Right atrium auricular region (tissue), 2 donors: ENCODE measurements at regions not wholly inside any gene's neighbourhood (a gene's known extent, or its start where the extent isn't known, plus 50 kb on each side); places are given as distances from the start of the nearest gene placed in this dataset.
A peak's percentile ranks its signal among the peaks of the same experiment; 100 is the strongest.

Source experiments
- DNase-seq: peaks from one replicate; pipeline ENCODE4 v3.0.0-alpha.2; 2019; ENCODE audit warnings: low spot score
- H3K27ac ChIP-seq, 2 donors: fragments of 200-600 bp; sonication (generic); 1 replicate in 1 of 2; 2 replicates in 1 of 2; pipeline ENCODE4 v1.5.1; 2016 to 2019
- H3K27me3 ChIP-seq, 2 donors: fragments of 200-600 bp; sonication (generic); one replicate each; pipeline versions ENCODE4 v1.5.1 to v1.6.0; 2017 to 2019
- H3K36me3 ChIP-seq: fragments of 200-600 bp; sonication (generic); one replicate; pipeline ENCODE4 v1.5.1; 2016
- H3K4me1 ChIP-seq, 2 donors: fragments of 200-600 bp; sonication (generic); one replicate each; pipeline versions ENCODE4 v1.5.1 to v1.6.0; 2017 to 2019
- H3K4me3 ChIP-seq, 2 donors: fragments of 200-600 bp; sonication (generic); 1 replicate in 1 of 2; 2 replicates in 1 of 2; pipeline ENCODE4 v1.5.1; 2017 to 2019; ENCODE audit warnings: mild to moderate bottlenecking in 1 of 2, moderate library complexity in 1 of 2
- H3K9me3 ChIP-seq, 2 donors: fragments of 200-600 bp; sonication (generic); one replicate each; pipeline ENCODE4 v1.5.1; 2019
- CTCF ChIP-seq, 2 donors: fragments of 200-600 bp; sonication (generic); IDR thresholded peaks; one replicate each; pipeline ENCODE4 v1.5.1; 2019; ENCODE audit warnings: antibody characterized with exemption in 2 of 2

- no peaks in the 10 kb centered on the region for H3K4me1 ChIP-seq
- TF ChIP-seq CTCF (IDR thresholded peaks at IDR 0.05) = peak in 1 of 2 donors; percentile 33
These were observed 267.9 kb upstream of the PDE4D start for GRCh38 chr5:60161340-60161934.

GRCh38 chr5:60149081-60149480 is 255.6 kb upstream of the PDE4D start:
- H3K4me1 ChIP-seq = no peaks in the 10 kb centered on the region
- H3K27me3 ChIP-seq = no peaks in the 10 kb centered on the region
- H3K9me3 ChIP-seq = no peaks in the 10 kb centered on the region
- no peak for DNase-seq
- no peak for TF ChIP-seq CTCF (IDR thresholded peaks at IDR 0.05)
- H3K36me3 ChIP-seq = no peaks in the 10 kb centered on the region
- H3K4me3 ChIP-seq = no peak overlapping the region
- no peak overlapping the region for H3K27ac ChIP-seq

More at GRCh38 chr5:60161340-60161934, 267.9 kb upstream of the PDE4D start:
- DNase-seq = no peak
- Histone ChIP-seq H3K9me3 (peaks cover 0 to 4% of the 10 kb centered on the region in 2 donors), H3K27me3 (no peaks in the 10 kb centered on the region), H3K27ac (no peak overlapping the region), H3K4me3 (no peak overlapping the region), H3K36me3 (no peaks in the 10 kb centered on the region)

- no peak for DNase-seq
These were observed 254.8 kb upstream of the PDE4D start for GRCh38 chr5:60148366-60148765.

GRCh38 chr5:60147791-60148190 is 254.3 kb upstream of the PDE4D start:
- no peak for TF ChIP-seq CTCF (IDR thresholded peaks at IDR 0.05)
- Histone ChIP-seq H3K27me3 (no peaks in the 10 kb centered on the region), H3K4me1 (no peaks in the 10 kb centered on the region), H3K4me3 (no peak overlapping the region), H3K36me3 (no peaks in the 10 kb centered on the region), H3K27ac (no peak overlapping the region), H3K9me3 (no peaks in the 10 kb centered on the region)
- DNase-seq = no peak

More at GRCh38 chr5:60148366-60148765, 254.8 kb upstream of the PDE4D start:
- H3K27me3 ChIP-seq = no peaks in the 10 kb centered on the region
- H3K9me3 ChIP-seq = no peaks in the 10 kb centered on the region
- H3K4me3 ChIP-seq = no peak overlapping the region
- no peaks in the 10 kb centered on the region for H3K36me3 ChIP-seq
- TF ChIP-seq CTCF (IDR thresholded peaks at IDR 0.05) = no peak
- no peaks in the 10 kb centered on the region for H3K4me1 ChIP-seq
- H3K27ac ChIP-seq = no peak overlapping the region

GRCh38 chr5:60143942-60144549 is 250.5 kb upstream of the PDE4D start:
- Histone ChIP-seq H3K4me1 (no peaks in the 10 kb centered on the region), H3K27ac (no peak overlapping the region), H3K4me3 (no peak overlapping the region), H3K9me3 (no peaks in the 10 kb centered on the region), H3K36me3 (no peaks in the 10 kb centered on the region), H3K27me3 (no peaks in the 10 kb centered on the region)
- no peak for TF ChIP-seq CTCF (IDR thresholded peaks at IDR 0.05)
- DNase-seq = no peak

- Histone ChIP-seq H3K4me1 (no peaks in the 10 kb centered on the region), H3K4me3 (no peak overlapping the region), H3K36me3 (no peaks in the 10 kb centered on the region), H3K27me3 (no peaks in the 10 kb centered on the region), H3K27ac (no peak overlapping the region), H3K9me3 (no peaks in the 10 kb centered on the region)
- TF ChIP-seq CTCF (IDR thresholded peaks at IDR 0.05) = no peak
- no peak for DNase-seq
These were observed 247.6 kb upstream of the PDE4D start for GRCh38 chr5:60141119-60141518.
